ENCODE measurements at regions not wholly inside any gene's neighbourhood (a gene's known extent, or its start where the extent isn't known, plus 50 kb on each side); places are given as distances from the start of the nearest gene placed in this dataset.

GRCh38 chr20:48149902-48150301, 364.6 kb upstream of the SULF2 start:
- TF ChIP-seq, protein P1, sequence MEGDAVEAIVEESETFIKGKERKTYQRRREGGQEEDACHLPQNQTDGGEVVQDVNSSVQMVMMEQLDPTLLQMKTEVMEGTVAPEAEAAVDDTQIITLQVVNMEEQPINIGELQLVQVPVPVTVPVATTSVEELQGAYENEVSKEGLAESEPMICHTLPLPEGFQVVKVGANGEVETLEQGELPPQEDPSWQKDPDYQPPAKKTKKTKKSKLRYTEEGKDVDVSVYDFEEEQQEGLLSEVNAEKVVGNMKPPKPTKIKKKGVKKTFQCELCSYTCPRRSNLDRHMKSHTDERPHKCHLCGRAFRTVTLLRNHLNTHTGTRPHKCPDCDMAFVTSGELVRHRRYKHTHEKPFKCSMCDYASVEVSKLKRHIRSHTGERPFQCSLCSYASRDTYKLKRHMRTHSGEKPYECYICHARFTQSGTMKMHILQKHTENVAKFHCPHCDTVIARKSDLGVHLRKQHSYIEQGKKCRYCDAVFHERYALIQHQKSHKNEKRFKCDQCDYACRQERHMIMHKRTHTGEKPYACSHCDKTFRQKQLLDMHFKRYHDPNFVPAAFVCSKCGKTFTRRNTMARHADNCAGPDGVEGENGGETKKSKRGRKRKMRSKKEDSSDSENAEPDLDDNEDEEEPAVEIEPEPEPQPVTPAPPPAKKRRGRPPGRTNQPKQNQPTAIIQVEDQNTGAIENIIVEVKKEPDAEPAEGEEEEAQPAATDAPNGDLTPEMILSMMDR (IDR thresholded peaks at IDR 0.05; ENCODE audit: insufficient read depth, low read length, missing control alignments) = no peak
- no peak overlapping the region for H3K4me3 ChIP-seq (ENCODE audit: low read depth, low read length)
- CTCF ChIA-PET = interaction anchor here (1.4 kb wide), 1 partner anchor 364 kb away, joined by 3 read pairs; no protein-coding TSS in a partner anchor
- POLR2A ChIA-PET = no interaction called here
- no peak for DNase-seq (ENCODE audit: low read depth, low spot score)

DNA sequence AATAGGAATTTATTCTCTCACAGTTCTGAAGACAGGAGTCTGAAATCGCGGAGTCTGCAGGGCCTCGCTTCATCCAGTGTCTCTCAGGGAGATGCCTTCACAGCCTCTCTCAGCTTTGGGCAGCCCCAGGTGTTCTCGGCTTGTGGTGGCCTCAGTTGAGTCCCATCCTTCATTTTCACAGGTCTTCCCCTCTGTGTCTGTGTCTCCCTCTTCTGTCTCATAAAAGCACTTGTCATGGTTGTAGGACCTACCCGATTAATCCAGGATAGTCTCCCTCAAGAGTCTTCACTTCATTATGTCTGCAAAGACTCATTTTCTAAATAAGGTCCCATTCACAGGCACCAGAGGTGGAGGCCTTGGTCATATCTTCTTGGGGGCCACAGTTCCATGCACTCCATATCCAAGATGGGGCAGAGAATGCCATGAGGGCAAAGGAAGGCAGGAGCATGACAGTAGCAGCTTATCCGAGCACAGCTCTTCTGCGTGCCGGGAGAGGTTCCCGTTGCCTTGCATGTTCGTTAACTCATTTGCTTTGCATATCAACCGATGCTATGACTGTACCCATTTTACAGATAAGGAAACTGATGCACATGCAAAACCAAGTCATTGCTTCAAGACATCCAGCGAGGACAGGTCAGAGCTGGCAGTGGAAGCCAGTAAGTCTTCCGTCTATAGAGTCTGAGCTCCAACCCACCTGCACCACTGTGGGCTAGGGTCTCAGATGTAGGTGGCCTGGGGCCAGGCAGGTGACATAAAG, 363.8 kb upstream of the SULF2 start:
- TF ChIP-seq, protein P1 (IDR thresholded peaks at IDR 0.05; ENCODE audit: insufficient read depth, low read length, missing control alignments) = no peak
- DNase-seq (ENCODE audit: low read depth, low spot score) = no peak
- H3K4me3 ChIP-seq (ENCODE audit: low read depth, low read length) = no peak overlapping the region
- ChIA-PET CTCF (interaction anchor here (1.4 kb wide), 2 partner anchors 10 to 363 kb away, joined by 3 to 4 read pairs; no protein-coding TSS in a partner anchor), POLR2A (no interaction called here)

DNA sequence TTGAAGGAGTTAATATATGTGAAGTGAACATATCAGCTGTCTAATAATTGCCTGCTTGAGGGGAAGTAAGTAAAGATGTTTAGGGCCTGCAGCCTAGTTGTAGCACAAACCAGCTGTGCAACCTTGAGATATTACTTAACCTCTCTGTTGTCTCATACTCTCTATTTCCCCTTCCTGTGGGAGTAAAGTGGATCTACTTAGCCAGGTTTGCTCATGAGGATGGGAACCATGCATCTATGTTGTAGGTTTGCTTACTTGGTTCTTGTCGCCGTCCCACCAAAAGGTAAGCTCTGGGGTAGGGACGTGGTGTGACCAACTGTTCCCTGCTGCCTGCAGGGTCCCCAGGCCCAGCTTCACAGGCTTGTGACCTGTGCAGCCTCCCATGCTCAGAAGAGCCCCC, 362.7 kb upstream of the SULF2 start:
- POLR2A ChIA-PET = no interaction called here

GRCh38 chr20:48147311-48147710, 362.0 kb upstream of the SULF2 start:
- no peak overlapping the region for H3K4me3 ChIP-seq (ENCODE audit: low read depth, low read length)
- DNase-seq (ENCODE audit: low read depth, low spot score) = no peak
- POLR2A ChIA-PET = no interaction called here
- TF ChIP-seq, protein P1 (IDR thresholded peaks at IDR 0.05; ENCODE audit: insufficient read depth, low read length, missing control alignments) = no peak
- CTCF ChIA-PET = no interaction called here

More for the DNA sequence above, 362.7 kb upstream of the SULF2 start:
- H3K4me3 ChIP-seq (ENCODE audit: low read depth, low read length) = no peak overlapping the region
- TF ChIP-seq, protein P1 (IDR thresholded peaks at IDR 0.05; ENCODE audit: insufficient read depth, low read length, missing control alignments) = no peak
- DNase-seq (ENCODE audit: low read depth, low spot score) = no peak
- CTCF ChIA-PET = no interaction called here

DNA sequence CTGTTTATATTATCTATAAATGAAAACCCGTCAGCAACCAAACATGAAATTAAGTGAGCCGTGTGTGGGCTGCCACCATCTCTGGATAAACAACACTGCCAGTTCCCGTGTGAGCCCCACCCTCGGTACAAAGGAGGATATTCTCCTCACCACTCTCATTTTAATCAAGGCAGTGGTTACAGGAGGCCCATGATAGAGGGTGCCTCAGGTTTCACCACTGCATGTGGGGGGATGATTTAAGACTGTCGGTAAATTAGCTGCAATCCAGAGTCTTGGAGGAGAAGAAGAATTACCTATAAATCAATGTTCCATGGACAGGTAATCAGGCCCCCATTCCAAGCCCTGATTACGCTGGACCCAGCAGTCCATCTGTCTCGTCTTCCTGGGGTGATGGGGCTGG, 361.6 kb upstream of the SULF2 start:
- DNase-seq (ENCODE audit: low read depth, low spot score) = no peak
- no peak overlapping the region for H3K4me3 ChIP-seq (ENCODE audit: low read depth, low read length)
- TF ChIP-seq, protein P1 (IDR thresholded peaks at IDR 0.05; ENCODE audit: insufficient read depth, low read length, missing control alignments) = no peak
- ChIA-PET POLR2A (no interaction called here), CTCF (no interaction called here)

DNA sequence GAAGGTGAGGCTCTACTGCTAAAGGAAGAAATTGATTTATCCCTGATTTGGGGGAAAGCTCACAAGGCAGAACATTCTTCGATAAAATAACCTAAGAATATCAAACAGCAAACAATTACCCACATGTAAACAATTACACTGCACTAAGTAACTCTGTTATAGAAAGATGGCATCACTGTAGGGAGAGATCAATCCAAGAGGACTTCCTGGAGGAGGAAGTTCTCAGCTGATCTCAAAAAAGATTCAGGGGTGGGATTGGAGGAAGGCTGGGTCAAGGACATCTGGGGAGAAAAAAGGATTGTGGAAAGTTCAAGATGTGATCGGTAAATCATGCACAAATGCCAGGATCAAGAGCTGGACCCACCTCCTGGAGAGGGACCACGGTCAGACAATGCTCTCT, 361.0 kb upstream of the SULF2 start:
- ChIA-PET CTCF (interaction anchor here (1.3 kb wide), 1 partner anchor 252 kb away, joined by 4 read pairs; no protein-coding TSS in a partner anchor), POLR2A (no interaction called here)
- no peak overlapping the region for H3K4me3 ChIP-seq (ENCODE audit: low read depth, low read length)
- DNase-seq (ENCODE audit: low read depth, low spot score) = no peak
- TF ChIP-seq, protein P1 (IDR thresholded peaks at IDR 0.05; ENCODE audit: insufficient read depth, low read length, missing control alignments) = no peak

Data from AG04449 (cell line).